ENCODE measurements at regions not wholly inside any gene's neighbourhood (a gene's known extent, or its start where the extent isn't known, plus 50 kb on each side); places are given as distances from the start of the nearest gene placed in this dataset.
A peak's percentile ranks its signal among the peaks of the same experiment; 100 is the strongest.

DNA sequence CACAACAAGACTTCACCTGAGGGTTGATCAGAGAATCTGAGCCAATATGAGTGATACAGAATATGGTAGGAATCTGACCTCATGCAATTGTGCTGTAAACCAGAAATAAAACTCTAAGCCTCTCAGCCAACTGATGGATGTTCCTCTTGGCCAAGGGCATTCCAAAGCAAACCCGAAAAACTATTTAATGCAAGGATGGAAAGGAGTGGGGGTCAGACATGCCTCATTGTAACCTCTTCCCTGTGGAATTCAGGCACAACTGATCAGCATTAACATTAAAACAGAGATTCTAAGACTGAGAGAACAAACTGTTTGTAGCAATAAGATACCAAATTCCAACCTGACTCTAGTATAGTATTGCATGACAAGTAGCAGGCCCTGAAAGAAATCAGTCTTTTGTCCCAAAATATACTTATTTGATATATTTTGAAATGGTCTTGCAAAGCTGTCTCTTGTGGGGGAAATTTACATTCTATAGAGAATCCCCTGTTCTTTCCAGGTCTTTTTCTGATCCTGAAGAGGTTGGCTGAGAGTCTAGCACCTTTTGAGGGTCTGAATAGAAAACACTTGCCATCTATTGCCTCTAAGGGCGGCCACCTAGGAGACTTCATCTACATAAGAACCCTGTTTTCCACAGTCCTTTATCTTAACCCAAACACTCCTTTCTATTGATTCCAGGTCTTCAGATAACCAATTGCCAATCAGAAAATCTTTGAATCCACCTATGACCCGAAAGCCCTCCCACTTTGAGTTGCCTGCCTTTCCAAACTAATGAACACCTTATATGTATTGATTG lies 50.4 kb upstream of the WDR11 start:
- Mint-ChIP-seq H3K27ac (peak overlapping the region; percentile 95), H3K27me3 (ENCODE audit: low read depth) (no peaks in the 10 kb centered on the region), H3K9me3 (peaks cover 24% of the 10 kb centered on the region), H3K36me3 (peaks cover 16% of the 10 kb centered on the region), H3K4me3 (peak overlapping the region; percentile 24; the same call in 1 of the 2 replicates), H3K4me1 (peaks cover 46% of the 10 kb centered on the region)
- TF ChIP-seq ELF4 (CRISPR knock-in tag; IDR thresholded peaks at IDR 0.05; ENCODE audit: low read depth): no peak
- TF ChIP-seq ZNF416 (CRISPR knock-in tag; IDR thresholded peaks at IDR 0.05): no peak
- TF ChIP-seq TEAD4 (CRISPR knock-in tag; IDR thresholded peaks at IDR 0.05): no peak
- TF ChIP-seq CREB1 (CRISPR knock-in tag; IDR thresholded peaks at IDR 0.05): no peak
- no peak for TF ChIP-seq ZNF232 (CRISPR knock-in tag; IDR thresholded peaks at IDR 0.05)
- peak; percentile 80 for ATAC-seq
- ChIA-PET POLR2A (no interaction called here), CTCF (no interaction called here)
- no peak for DNase-seq (ENCODE audit: low spot score)
